ENCODE measurements at regions not wholly inside any gene's neighbourhood (a gene's known extent, or its start where the extent isn't known, plus 50 kb on each side); places are given as distances from the start of the nearest gene placed in this dataset.
"Not testable (repeated sequence)": the region's sequence is repeated elsewhere in the genome, so short reads cannot be mapped to it uniquely, and the experiment has no call there.

DNA sequence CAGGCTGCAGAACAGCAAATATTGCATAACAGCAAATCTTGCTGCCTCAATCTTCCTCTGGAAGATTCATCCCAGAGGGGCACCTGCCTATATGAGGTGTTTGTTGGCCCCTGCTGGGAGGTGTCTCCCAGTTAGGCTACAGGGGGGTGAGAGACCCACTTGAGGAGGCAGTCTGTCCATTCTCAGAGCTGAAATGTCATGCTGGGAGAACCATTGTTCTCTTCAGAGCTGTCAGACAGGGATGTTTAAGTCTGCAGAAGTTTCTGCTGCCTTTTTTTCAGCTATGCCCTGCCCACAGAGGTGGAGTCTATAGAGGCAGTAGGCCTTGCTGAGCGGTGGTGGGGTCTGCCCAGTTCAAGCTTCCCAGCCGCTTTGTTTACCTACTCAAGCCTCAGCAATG is 187.7 kb downstream of the TPBG start:
- not testable (repeated sequence) for TF ChIP-seq POLR2AphosphoS5, EP300, POLR2A (IDR thresholded peaks at IDR 0.05)
- TF ChIP-seq, protein P1, sequence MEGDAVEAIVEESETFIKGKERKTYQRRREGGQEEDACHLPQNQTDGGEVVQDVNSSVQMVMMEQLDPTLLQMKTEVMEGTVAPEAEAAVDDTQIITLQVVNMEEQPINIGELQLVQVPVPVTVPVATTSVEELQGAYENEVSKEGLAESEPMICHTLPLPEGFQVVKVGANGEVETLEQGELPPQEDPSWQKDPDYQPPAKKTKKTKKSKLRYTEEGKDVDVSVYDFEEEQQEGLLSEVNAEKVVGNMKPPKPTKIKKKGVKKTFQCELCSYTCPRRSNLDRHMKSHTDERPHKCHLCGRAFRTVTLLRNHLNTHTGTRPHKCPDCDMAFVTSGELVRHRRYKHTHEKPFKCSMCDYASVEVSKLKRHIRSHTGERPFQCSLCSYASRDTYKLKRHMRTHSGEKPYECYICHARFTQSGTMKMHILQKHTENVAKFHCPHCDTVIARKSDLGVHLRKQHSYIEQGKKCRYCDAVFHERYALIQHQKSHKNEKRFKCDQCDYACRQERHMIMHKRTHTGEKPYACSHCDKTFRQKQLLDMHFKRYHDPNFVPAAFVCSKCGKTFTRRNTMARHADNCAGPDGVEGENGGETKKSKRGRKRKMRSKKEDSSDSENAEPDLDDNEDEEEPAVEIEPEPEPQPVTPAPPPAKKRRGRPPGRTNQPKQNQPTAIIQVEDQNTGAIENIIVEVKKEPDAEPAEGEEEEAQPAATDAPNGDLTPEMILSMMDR (IDR thresholded peaks at IDR 0.05): not testable (repeated sequence)
